GM23338 (cell line): ENCODE measurements at regions not wholly inside any gene's neighbourhood (a gene's known extent, or its start where the extent isn't known, plus 50 kb on each side); places are given as distances from the start of the nearest gene placed in this dataset.

ENCODE experiments used
- ATAC-seq: fragments of 200-7000 bp; cut with Tn5 transposase; 3 replicates; pipeline ENCODE4 v1.9.1; 2020
- DNase-seq: peaks from one replicate; pipeline ENCODE4 v3.0.0-alpha.2; 2015; ENCODE audit warnings: low spot score
- H2AFZ ChIP-seq: fragments of 200-600 bp; sonication (generic); 2 replicates; pipeline ENCODE4 v1.8.0; 2016; ENCODE audit warnings: antibody characterized with exemption, mild to moderate bottlenecking, moderate library complexity
- H3F3A ChIP-seq: fragments of 200-600 bp; sonication (generic); replicated peaks from 2 replicates; pipeline ENCODE4 v1.8.0; 2017; ENCODE audit warnings: antibody characterized with exemption, mixed run types, low read depth
- H3K27ac ChIP-seq: fragments of 200-600 bp; sonication (generic); 2 replicates; pipeline ENCODE4 v1.6.1; 2016; ENCODE audit warnings: low read depth
- H3K27me3 ChIP-seq: fragments of 200-600 bp; sonication (generic); 2 replicates; pipeline ENCODE4 v1.8.0; 2016; ENCODE audit warnings: mild to moderate bottlenecking, mixed run types, moderate library complexity; ENCODE audit not compliant: insufficient read depth
- H3K36me3 ChIP-seq: fragments of 200-600 bp; sonication (generic); 2 replicates; pipeline ENCODE4 v1.8.0; 2016; ENCODE audit warnings: mild to moderate bottlenecking; ENCODE audit not compliant: insufficient read depth
- H3K4me1 ChIP-seq: fragments of 200-600 bp; sonication (generic); 2 replicates; pipeline ENCODE4 v1.8.0; 2016; ENCODE audit warnings: mild to moderate bottlenecking, moderate library complexity; ENCODE audit not compliant: insufficient read depth
- H3K4me2 ChIP-seq: fragments of 200-600 bp; sonication (generic); 2 replicates; pipeline ENCODE4 v1.7.1; 2017; ENCODE audit warnings: mixed run types
- H3K4me3 ChIP-seq: fragments of 200-600 bp; sonication (generic); 2 replicates; pipeline ENCODE4 v1.6.1; 2016; ENCODE audit warnings: mixed run types
- H3K79me2 ChIP-seq: fragments of 200-600 bp; sonication (generic); replicated peaks from 2 replicates; pipeline ENCODE4 v1.8.0; 2017; ENCODE audit warnings: mild to moderate bottlenecking; ENCODE audit not compliant: insufficient read depth
- H3K9me2 ChIP-seq: fragments of 200-600 bp; sonication (generic); 2 replicates; pipeline ENCODE4 v1.8.0; 2017; ENCODE audit not compliant: insufficient read depth
- H4K20me1 ChIP-seq: fragments of 200-600 bp; sonication (generic); replicated peaks from 2 replicates; pipeline ENCODE4 v1.8.0; 2017; ENCODE audit warnings: mild to moderate bottlenecking; ENCODE audit not compliant: insufficient read depth
- H3K27ac Mint-ChIP-seq: 2 replicates; pipeline ENCODE4 v1.8.0; 2020; ENCODE audit warnings: inconsistent platforms, mild to moderate bottlenecking, moderate library complexity, mixed read lengths
- H3K27me3 Mint-ChIP-seq: 3 replicates; pipeline ENCODE4 v1.8.0; 2022; ENCODE audit warnings: low read depth, mild to moderate bottlenecking, moderate library complexity, mixed read lengths, inconsistent platforms; ENCODE audit not compliant: insufficient read depth, poor library complexity
- H3K36me3 Mint-ChIP-seq: 3 replicates; pipeline ENCODE4 v1.8.0; 2021; ENCODE audit warnings: low read depth, mild to moderate bottlenecking, inconsistent platforms, moderate library complexity, mixed read lengths
- H3K4me1 Mint-ChIP-seq: 3 replicates; pipeline ENCODE4 v1.8.0; 2020; ENCODE audit warnings: mild to moderate bottlenecking, inconsistent platforms, mixed read lengths
- H3K4me3 Mint-ChIP-seq: 3 replicates; pipeline ENCODE4 v1.8.0; 2021; ENCODE audit warnings: moderate library complexity, mild to moderate bottlenecking, inconsistent platforms, mixed read lengths
- H3K9me3 Mint-ChIP-seq: 3 replicates; pipeline ENCODE4 v1.8.0; 2020; ENCODE audit warnings: moderate library complexity, mild to moderate bottlenecking, inconsistent platforms, mixed read lengths
- EZH2 ChIP-seq: fragments of 200-600 bp; sonication (generic); IDR thresholded peaks from one replicate; pipeline ENCODE4 v1.8.0; 2017; ENCODE audit warnings: antibody characterized with exemption, mild to moderate bottlenecking, low read depth; ENCODE audit not compliant: unreplicated experiment
- JUNB ChIP-seq: IDR thresholded peaks from one replicate; pipeline ENCODE4 v1.6.1; 2016; ENCODE audit warnings: antibody characterized with exemption; ENCODE audit not compliant: unreplicated experiment
- POLR2AphosphoS5 ChIP-seq: IDR thresholded peaks from 2 replicates; pipeline ENCODE4 v1.6.1; 2016; ENCODE audit warnings: antibody characterized with exemption, low read depth
- STAT1 ChIP-seq: IDR thresholded peaks from one replicate; pipeline ENCODE4 v1.6.1; 2016; ENCODE audit warnings: antibody characterized with exemption; ENCODE audit not compliant: unreplicated experiment
- ZNF114 ChIP-seq: fragments of 250-450 bp; sonication (Bioruptor Pico); IDR thresholded peaks from 2 replicates; pipeline ENCODE4 v1.5.0; 2020; ENCODE audit warnings: mild to moderate bottlenecking, moderate library complexity
- ZNF462 ChIP-seq: fragments of 250-450 bp; sonication (Bioruptor Pico); IDR thresholded peaks from 2 replicates; pipeline ENCODE4 v1.5.0; 2020; ENCODE audit warnings: mild to moderate bottlenecking, moderate library complexity
- TF ChIP-seq, protein P1 (sequence below), 2 experiments: fragments of 200-600 bp in 1 of 2; sonication (generic) in 1 of 2; conservative IDR thresholded peaks; 2 replicates each; pipeline versions ENCODE4 v1.5.1 to v1.6.1; 2016 to 2017; ENCODE audit warnings: antibody characterized with exemption in 2 of 2, low read depth in 2 of 2, mild to moderate bottlenecking in 2 of 2, moderate library complexity in 1 of 2

GRCh38 chr4:71669291-71669690, 114.6 kb downstream of the GC start:
- H3K27ac Mint-ChIP-seq = no peak overlapping the region
- H3K4me3 Mint-ChIP-seq = no peak overlapping the region
- Histone ChIP-seq H4K20me1 (no peaks in the 10 kb centered on the region), H2AFZ (no peak overlapping the region), H3F3A (no peaks in the 10 kb centered on the region), H3K4me3 (no peak overlapping the region), H3K9me2 (peaks cover 8% of the 10 kb centered on the region), H3K4me2 (no peak overlapping the region), H3K36me3 (no peaks in the 10 kb centered on the region), H3K4me1 (no peaks in the 10 kb centered on the region), H3K27ac (no peak overlapping the region), H3K79me2 (no peaks in the 10 kb centered on the region), H3K27me3 (no peaks in the 10 kb centered on the region)
- TF ChIP-seq, protein P1, sequence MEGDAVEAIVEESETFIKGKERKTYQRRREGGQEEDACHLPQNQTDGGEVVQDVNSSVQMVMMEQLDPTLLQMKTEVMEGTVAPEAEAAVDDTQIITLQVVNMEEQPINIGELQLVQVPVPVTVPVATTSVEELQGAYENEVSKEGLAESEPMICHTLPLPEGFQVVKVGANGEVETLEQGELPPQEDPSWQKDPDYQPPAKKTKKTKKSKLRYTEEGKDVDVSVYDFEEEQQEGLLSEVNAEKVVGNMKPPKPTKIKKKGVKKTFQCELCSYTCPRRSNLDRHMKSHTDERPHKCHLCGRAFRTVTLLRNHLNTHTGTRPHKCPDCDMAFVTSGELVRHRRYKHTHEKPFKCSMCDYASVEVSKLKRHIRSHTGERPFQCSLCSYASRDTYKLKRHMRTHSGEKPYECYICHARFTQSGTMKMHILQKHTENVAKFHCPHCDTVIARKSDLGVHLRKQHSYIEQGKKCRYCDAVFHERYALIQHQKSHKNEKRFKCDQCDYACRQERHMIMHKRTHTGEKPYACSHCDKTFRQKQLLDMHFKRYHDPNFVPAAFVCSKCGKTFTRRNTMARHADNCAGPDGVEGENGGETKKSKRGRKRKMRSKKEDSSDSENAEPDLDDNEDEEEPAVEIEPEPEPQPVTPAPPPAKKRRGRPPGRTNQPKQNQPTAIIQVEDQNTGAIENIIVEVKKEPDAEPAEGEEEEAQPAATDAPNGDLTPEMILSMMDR (conservative IDR thresholded peaks at IDR 0.05; ENCODE audit: low read depth in 2 of 2) = no peak
- TF ChIP-seq JUNB = no peak
- TF ChIP-seq POLR2AphosphoS5 = no peak
- TF ChIP-seq STAT1 = no peak
- TF ChIP-seq ZNF462 (CRISPR knock-in tag) = no peak
- TF ChIP-seq EZH2 = no peak
- no peak for TF ChIP-seq ZNF114 (CRISPR knock-in tag)
- no peaks in the 10 kb centered on the region for H3K36me3 Mint-ChIP-seq
- no peaks in the 10 kb centered on the region; the same call in 1 of the 3 replicates for H3K9me3 Mint-ChIP-seq
- ATAC-seq (no peak), DNase-seq (no peak)
- H3K4me1 Mint-ChIP-seq = no peaks in the 10 kb centered on the region
- no peaks in the 10 kb centered on the region for H3K27me3 Mint-ChIP-seq
